NAMALWA (cell line): ENCODE measurements at regions not wholly inside any gene's neighbourhood (a gene's known extent, or its start where the extent isn't known, plus 50 kb on each side); places are given as distances from the start of the nearest gene placed in this dataset.

Source experiments
- DNase-seq: peaks from one replicate; pipeline ENCODE4 v3.0.0-alpha.2; 2015; ENCODE audit warnings: low spot score

DNA sequence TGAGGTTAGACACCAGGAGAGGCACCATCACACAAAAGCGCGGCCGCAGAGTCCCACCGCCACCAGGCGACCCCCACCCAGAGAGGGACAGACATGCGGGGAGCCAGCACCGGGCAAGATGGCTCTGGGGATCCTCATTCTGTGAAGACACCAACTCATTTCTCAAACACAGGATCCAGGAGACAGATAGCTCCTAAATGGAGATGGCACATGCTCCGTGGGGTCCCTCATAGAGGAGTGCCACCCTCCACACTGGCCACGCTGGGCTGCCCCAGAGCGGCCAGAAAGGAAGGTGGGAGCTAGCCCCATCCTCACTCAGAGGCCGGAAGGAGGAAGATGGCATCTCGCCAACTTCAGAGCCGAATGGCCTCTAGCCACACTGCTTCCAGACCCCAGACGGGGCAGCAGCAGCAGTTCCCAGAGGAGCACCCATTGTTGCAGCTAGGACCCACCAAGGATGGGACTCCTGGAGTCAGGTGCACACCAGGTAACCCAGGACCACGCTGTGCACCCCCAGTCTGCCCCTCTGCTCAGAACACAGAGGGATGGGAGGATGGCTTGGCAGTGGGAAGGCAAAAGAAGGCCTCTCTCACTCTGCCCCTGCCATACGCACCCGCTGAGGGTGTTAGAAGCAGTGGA is 78.6 kb downstream of the ZIC5 start:
- DNase-seq: no peak

- DNase-seq: no peak
Observed at GRCh38 chr13:99892196-99892613, 79.4 kb downstream of the ZIC5 start.

- no peak for DNase-seq
Observed at GRCh38 chr13:99886706-99887105, 84.9 kb downstream of the ZIC5 start.

- DNase-seq: no peak
Observed at GRCh38 chr13:99884913-99885312, 86.7 kb downstream of the ZIC5 start.

GRCh38 chr13:99883805-99884204 is 87.8 kb downstream of the ZIC5 start:
- DNase-seq: no peak

DNA sequence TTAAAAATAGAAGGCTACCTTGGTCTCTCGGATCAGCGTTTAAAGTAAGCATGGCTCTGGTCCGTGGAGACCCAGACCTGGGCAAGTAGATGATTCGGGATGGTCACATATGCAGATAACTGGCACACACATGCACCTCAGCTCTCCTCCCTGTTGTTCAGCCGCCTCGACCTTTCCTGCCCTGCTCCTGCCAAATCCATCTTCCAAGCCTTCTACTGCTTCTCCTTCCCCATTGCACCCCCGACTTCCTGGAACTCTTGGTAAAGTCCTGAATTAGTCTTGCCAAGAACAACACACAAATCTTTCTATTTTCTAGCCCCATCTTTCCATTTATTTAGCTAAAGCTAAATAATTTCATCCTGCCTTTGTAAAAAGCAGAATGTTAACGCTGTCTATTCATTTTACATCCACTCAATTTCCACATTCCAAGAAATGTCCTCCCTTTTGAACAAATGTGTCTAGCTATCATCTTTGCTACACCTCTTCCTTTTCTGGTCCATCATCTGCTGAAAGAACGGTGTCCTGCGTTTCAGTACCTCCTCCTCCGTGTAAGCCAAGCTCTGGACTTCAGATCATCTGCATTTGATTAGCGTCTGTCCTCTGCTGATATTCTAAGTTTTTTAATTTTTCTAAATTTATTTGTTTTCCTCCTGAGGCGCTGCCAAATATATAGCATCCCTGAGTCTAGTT is 92.5 kb downstream of the ZIC5 start:
- DNase-seq: no peak

DNA sequence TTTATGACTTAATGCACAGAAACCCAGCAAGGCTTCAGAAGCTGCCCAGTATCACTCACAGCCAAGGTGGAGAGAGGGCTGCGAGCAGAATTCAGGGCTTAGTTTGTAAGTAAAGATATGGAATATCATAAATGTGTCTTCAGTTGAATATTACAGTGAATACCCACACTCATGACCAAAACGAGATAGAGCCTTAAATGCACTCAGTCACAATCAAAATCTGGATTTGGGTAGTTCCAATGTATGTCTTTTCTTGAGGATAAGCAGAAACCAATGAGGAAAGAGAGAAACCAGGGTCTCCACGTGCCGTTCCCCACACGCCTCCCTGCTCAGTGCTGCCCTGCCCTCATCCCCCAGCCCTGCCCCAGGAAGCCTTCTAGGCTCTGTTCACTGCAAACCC is 94.9 kb downstream of the ZIC5 start:
- no peak for DNase-seq

- no peak for DNase-seq
Observed at GRCh38 chr13:99875391-99875790, 96.2 kb downstream of the ZIC5 start.

DNA sequence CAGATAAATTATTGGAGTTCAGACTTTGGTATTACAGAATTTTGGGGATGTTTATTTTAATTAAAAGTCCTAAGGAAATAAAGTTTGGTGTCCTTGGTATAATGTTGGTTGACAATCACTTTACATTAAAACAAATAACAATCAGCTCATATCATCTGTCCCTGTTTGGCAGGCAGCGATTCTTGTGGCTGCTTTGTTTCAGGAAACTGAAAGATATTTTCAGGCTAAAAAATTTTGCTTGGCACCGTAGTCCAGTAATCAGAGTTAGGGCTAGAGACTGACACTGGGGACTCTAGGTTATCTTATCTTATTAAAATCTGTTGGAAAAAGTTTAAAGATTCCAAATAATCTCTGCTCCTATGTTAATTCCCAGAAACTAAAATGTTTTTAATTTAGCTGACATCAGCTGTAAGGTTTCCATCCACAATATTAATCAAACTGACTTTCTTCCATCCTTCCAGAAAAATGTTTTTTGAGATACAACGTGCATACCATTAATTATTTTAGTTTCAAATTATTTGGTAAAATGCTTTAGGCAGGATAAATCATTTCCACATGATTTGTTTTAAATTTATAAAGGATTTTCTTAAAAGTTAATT is 97.6 kb downstream of the ZIC5 start:
- DNase-seq: no peak

DNA sequence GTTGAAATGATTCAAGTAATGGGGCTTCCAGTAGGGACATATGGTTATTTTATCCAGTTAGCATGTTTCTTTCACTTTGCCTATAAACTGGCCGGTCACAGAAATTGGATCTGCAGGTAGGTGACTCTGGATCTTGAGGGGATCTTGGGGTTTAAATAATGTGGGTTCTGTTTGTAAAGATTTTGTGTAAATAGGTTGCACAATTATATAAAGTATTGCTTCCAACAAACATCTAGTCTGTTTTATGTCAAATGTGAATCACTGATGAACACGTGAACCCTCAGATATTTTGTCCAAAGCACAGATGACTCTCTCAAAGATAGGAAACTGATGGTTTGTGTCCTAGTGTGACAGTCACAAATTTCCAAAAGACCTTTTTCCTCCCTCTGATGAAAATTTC is 98.4 kb downstream of the ZIC5 start:
- DNase-seq: no peak

GRCh38 chr13:99871249-99871898 is 100.2 kb downstream of the ZIC5 start:
- no peak for DNase-seq

GRCh38 chr13:99870541-99870940 is 101.0 kb downstream of the ZIC5 start:
- no peak for DNase-seq

DNA sequence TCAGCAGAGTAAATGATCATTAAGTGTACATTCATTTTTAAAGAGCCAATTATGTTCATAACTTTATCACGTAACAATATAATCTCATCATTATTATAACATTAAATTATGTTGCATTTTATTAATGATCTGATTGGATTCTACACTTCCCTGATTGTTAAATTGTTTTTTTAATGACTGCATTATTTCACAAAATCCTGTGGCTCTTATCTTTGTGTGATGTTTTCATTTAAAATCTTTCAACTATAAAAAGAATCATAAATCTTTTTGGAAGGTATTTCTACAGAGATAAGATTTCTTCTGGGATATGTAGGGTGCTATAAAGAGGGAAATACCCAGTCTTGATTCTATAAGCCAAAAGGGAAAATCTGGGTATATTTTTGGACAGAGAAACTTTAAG is 101.7 kb downstream of the ZIC5 start:
- DNase-seq: no peak

DNA sequence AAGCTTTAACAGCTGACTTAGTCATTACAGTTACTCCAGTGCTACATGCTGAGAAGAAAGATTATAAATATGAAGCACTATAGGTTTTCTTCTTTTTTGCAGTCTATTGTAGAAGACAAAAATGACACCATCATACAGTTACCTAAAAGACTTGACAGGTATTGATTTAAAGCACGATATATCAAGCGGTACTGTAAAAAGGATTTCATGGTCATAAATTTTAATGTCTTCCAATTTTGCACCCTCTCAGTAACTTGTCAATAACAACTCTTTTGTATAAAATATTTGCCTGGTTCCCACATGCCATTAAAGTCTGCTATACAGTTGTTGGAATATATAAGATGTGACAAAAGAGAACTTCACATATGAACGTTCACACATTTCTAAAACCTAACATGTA is 102.8 kb downstream of the ZIC5 start:
- DNase-seq: no peak

DNA sequence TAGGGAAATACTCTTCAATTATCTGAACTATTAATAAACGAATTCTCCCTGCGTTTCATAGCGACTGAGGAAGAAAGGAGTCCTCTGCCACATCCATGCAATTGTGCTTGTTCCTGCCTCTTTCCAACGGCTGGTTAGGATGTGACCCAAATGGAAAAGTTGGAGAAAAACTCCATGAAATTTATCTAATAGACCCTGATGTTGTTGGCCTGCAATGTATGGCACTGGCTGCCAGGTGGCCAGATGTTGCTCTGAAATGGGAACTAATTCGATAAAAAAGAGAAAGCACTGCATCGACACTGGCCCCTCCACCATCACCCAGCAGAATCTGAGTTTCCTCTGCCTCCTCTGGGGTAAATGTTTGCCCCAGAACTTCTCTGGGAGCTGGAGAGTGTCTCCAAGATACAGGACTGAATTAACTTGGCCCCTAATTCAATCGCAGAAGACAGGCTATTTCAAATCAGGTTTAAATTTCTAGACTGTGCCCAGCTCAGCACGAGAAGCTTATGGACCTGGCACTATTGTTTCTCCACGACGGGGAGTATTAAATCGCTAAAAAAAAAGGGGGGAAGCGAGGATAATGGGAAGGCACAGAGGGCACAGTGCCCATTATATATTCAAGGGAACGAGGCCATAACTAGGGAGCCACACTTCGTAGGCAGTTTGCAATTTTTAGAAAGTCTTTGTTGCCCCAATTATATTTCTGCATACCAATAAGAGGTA is 103.9 kb downstream of the ZIC5 start:
- no peak for DNase-seq

DNA sequence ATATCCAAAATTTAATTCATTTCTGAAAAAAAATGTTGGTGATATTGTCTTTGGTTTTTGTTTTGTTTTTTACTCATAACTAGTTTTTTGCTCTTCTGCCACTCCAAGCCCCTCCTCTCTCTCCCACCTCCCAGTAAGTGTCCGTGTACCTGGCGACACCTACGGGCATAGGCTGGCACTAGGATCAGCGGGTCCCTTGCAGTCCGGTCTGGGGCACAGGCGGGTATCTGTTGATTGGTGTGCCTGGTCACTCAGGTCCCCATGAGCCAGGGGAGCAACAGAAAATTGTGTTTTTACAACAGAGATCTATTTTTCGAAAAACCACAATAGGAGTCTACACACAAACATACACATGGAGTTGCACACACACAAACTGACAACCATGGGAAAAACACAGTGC is 104.8 kb downstream of the ZIC5 start:
- DNase-seq: no peak

DNA sequence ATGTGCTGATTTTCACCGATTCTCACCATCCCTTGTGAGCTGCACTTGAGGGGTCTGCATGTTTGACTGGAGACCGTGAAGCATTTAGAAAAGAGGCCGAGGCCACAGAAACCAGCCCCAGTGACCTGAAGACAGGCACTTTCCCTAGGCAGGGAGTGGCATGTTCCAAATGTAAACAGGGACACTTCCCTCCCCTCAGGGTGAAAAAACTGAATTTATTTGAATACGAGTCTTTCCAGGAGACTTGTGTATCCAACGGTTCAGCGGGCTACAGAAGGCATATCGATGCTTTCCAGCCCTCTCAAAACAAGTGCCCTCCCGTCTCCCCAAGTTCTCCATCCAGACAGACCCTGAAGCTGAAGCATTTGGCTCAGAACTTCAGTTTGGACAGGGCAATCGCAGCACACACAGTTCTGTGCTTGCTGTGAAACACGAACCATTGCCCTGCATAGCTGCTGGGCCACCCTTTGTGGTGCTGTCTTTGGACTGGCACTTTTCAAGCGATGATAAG is 106.1 kb downstream of the ZIC5 start:
- DNase-seq: no peak

GRCh38 chr13:99864627-99864990 is 107.0 kb downstream of the ZIC5 start:
- no peak for DNase-seq

DNA sequence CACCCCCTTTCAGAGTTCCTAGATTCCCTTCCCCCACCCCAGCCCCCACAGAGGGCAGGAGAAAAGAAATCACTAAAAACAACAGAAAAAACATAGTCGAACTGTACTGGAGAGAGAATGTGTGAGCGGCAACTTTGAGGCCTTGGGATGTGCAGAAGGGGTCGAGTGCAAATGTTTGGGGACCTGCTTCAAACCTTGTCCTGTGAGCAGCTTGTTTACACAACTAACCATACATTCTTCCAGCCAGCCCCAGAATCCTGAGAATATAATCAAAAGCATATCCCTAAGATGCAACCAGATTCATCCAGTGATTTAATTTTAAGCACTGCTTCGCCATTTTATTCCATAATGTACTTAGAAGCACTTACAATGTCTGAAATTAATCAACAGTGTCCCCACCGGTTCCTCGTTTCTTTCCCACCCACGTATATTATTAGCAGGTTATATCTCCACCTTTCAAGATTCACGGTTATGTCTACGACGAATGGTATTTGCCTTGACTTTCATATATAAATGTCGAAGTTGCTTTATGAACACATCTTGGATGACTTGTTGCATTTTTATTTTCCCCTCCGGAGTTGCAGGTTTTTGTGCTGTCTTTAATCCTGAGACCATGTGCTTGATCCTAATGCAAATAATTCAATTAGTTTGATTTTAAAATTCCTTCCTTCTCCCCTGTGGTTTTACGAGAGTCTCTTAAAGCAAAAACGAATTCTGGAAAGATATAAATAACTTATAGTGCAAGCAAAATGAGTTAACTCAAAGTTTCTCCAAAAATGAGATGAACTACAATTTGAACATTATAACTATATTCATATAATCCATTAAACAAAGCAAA is 107.6 kb downstream of the ZIC5 start:
- DNase-seq: no peak

- no peak for DNase-seq
Observed at GRCh38 chr13:99862244-99862643, 109.3 kb downstream of the ZIC5 start.

- no peak for DNase-seq
Observed at GRCh38 chr13:99861771-99862170, 109.8 kb downstream of the ZIC5 start.
